ENCODE measurements at regions not wholly inside any gene's neighbourhood (a gene's known extent, or its start where the extent isn't known, plus 50 kb on each side); places are given as distances from the start of the nearest gene placed in this dataset.
A peak's percentile ranks its signal among the peaks of the same experiment; 100 is the strongest.

DNA sequence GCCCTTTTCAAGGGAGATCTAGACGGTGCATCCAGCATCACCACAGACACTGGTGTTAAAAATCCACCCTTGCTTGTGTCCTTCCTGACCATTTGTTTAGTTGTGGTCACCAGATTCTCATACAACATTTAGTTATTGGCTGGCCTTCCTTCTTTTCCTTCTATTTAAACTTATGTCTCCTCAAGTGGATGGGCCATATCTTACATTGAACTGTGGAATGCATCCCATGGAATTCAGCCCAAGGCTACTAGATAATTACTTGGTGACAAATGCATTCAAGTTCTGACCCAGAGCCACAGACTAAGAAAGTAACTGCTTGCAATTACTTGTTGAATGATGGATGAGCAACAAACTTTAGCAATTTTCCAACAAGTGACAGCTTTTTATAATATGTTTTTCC lies 198.9 kb upstream of the SSTR4 start:
- peak; percentile 20 for DNase-seq (ENCODE audit: low read depth)
- TF ChIP-seq, protein P1, sequence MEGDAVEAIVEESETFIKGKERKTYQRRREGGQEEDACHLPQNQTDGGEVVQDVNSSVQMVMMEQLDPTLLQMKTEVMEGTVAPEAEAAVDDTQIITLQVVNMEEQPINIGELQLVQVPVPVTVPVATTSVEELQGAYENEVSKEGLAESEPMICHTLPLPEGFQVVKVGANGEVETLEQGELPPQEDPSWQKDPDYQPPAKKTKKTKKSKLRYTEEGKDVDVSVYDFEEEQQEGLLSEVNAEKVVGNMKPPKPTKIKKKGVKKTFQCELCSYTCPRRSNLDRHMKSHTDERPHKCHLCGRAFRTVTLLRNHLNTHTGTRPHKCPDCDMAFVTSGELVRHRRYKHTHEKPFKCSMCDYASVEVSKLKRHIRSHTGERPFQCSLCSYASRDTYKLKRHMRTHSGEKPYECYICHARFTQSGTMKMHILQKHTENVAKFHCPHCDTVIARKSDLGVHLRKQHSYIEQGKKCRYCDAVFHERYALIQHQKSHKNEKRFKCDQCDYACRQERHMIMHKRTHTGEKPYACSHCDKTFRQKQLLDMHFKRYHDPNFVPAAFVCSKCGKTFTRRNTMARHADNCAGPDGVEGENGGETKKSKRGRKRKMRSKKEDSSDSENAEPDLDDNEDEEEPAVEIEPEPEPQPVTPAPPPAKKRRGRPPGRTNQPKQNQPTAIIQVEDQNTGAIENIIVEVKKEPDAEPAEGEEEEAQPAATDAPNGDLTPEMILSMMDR (IDR thresholded peaks at IDR 0.05; ENCODE audit: insufficient read depth, low read length): no peak
- no peak overlapping the region for H3K4me3 ChIP-seq (ENCODE audit: low read depth, low read length)

DNA sequence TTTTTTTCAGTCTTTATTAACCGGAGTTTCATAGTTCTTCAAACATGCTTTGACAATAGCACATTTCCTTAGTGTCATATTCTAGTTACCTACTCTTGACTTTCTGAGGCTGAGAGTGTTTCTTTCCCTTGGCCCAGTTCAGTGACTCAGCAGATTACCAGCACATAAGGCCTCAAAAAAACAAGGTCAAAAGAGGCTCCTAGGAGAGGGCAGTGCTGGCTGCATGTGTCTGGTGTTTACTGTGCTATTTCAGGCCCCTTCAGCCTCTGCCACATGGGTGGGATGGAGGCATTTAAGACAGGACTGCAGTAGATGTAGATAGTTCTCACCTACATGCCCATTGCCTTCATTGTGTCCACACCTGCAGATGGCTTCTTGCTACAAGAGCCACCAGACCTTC lies 198.2 kb upstream of the SSTR4 start:
- TF ChIP-seq, protein P1 (IDR thresholded peaks at IDR 0.05; ENCODE audit: insufficient read depth, low read length): no peak
- no peak overlapping the region for H3K4me3 ChIP-seq (ENCODE audit: low read depth, low read length)
- DNase-seq (ENCODE audit: low read depth): peak; percentile 7

DNA sequence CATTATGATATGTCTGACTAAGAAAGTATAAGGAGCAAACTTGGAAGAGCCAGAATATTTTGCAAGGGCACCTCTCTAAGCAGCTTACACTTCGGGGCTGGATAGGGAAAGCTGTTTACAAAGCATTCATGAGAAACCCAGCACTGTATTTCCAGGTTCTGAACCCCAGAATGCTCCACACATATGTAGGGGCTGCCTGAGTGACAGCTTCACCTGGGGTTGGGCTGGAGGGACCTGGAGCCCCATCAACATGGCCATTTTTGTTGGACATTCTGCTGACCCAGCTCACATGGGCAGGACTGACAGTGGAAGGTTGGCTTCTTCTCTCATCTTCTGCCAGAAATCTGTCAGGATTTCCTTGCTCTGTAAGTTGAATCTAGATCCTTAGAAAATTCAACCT lies 197.1 kb upstream of the SSTR4 start:
- DNase-seq (ENCODE audit: low read depth): no peak

DNA sequence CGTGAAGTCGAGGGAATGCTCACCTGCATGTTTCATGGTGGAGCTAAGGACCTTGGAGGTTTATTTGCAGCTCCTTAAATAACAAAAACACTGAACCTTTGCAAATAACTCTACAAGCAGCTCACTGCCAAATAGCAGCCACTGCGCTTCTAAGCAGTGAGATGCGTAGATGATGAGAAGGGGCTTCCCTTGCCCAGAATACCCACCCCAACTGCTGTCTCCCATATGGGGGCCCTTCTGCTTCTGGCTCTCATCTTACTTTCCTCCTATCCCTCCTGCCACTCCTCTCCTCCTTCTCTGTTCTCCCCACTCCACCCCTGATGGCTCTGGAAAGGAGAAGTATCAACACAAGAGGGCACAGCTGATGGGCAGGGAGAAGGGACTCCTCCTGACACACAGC lies 193.3 kb upstream of the SSTR4 start:
- no peak overlapping the region for H3K4me3 ChIP-seq (ENCODE audit: low read depth, low read length)
- TF ChIP-seq, protein P1 (IDR thresholded peaks at IDR 0.05; ENCODE audit: insufficient read depth, low read length): no peak
- no peak for DNase-seq (ENCODE audit: low read depth)

More for the DNA sequence above, 197.1 kb upstream of the SSTR4 start:
- H3K4me3 ChIP-seq (ENCODE audit: low read depth, low read length): no peak overlapping the region
- TF ChIP-seq, protein P1 (IDR thresholded peaks at IDR 0.05; ENCODE audit: insufficient read depth, low read length): no peak

DNA sequence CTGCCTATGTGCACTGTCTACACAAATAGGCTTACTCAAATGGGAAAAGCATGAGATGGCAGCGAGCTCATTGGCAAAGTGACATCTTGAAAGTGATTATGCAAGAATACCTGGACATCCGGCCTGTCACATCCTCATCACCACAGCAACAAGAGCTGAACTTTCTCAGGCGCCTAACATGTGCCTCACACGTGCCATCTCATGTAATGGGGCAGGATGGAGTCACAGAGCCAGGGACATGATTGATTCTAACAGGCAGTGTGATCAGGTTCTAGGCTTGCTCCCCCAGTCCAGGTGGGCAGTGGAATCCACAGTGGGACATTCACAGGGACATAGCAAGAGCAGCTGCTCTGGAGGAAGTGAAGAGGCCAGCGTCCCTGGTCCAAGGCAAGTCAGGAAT lies 192.3 kb upstream of the SSTR4 start:
- no peak for DNase-seq (ENCODE audit: low read depth)
- TF ChIP-seq, protein P1 (IDR thresholded peaks at IDR 0.05; ENCODE audit: insufficient read depth, low read length): no peak
- H3K4me3 ChIP-seq (ENCODE audit: low read depth, low read length): no peak overlapping the region

DNA sequence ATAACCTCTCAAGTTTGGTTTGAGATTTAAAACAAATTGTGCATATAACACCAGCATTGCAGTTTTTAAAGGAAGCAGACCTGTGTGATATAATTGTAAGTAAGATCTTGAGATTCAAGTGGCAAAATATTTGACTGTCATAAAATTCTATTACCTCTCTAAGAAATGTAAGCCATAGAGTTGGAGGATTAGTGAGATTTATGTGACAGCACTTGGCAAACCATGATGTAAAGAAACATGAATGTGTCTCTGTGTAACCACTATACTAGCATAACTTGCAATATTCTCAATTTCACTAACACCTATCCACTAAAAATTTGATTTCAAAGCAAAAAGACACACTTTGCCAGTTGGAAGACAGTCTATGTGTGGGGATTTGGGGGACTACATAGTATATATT lies 190.2 kb upstream of the SSTR4 start:
- H3K4me3 ChIP-seq (ENCODE audit: low read depth, low read length): no peak overlapping the region
- DNase-seq (ENCODE audit: low read depth): no peak
- TF ChIP-seq, protein P1 (IDR thresholded peaks at IDR 0.05; ENCODE audit: insufficient read depth, low read length): no peak

DNA sequence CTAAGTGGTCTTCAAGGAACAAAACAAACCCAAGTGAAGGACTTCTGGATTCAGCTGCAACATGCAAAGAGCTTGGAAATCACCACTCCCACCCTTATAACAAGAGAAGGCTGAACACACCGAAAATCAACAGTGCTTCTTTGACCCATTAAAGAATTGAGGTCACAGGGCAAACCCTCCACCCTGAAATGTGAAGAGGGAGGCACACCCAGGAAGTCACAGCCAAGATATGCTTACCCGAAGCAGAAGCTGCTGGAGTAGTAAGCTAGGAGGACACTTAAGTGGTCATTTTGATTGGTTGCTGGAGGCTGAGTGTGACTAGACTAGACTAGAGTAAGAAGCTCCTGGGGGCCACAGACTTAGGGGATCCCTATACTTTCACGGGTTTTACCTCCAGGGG lies 188.2 kb upstream of the SSTR4 start:
- no peak for DNase-seq (ENCODE audit: low read depth)
- TF ChIP-seq, protein P1 (IDR thresholded peaks at IDR 0.05; ENCODE audit: insufficient read depth, low read length): no peak
- H3K4me3 ChIP-seq (ENCODE audit: low read depth, low read length): no peak overlapping the region

Data from fibroblast of the aortic adventitia (primary cell).